Suprapubic skin (tissue), 4 donors: ENCODE measurements at regions not wholly inside any gene's neighbourhood (a gene's known extent, or its start where the extent isn't known, plus 50 kb on each side); places are given as distances from the start of the nearest gene placed in this dataset.

Experiments used
- EP300 ChIP-seq: sonication (generic); formaldehyde crosslinking; IDR thresholded peaks from one replicate; pipeline ENCODE4 v1.6.1; 2017; ENCODE audit warnings: antibody characterized with exemption
- POLR2A ChIP-seq, 2 donors: fragments of 450-650 bp; IDR thresholded peaks; one replicate each; pipeline ENCODE4 v1.6.1; 2017; ENCODE audit warnings: antibody characterized with exemption in 2 of 2, mild to moderate bottlenecking in 2 of 2, moderate library complexity in 2 of 2
- POLR2AphosphoS5 ChIP-seq, 3 donors: sonication (generic); formaldehyde crosslinking; IDR thresholded peaks; one replicate each; pipeline ENCODE4 v1.6.1; 2017; ENCODE audit warnings: antibody characterized with exemption in 3 of 3
- TF ChIP-seq, protein P1 (sequence below), 2 donors: fragments of 200-600 bp in 1 of 2; fragments of 450-650 bp in 1 of 2; sonication (generic) in 1 of 2; IDR thresholded peaks; one replicate each; pipeline ENCODE4 v1.5.1; 2016 to 2019; ENCODE audit warnings: antibody characterized with exemption in 2 of 2, mild to moderate bottlenecking in 1 of 2, moderate library complexity in 1 of 2

- TF ChIP-seq, protein P1, sequence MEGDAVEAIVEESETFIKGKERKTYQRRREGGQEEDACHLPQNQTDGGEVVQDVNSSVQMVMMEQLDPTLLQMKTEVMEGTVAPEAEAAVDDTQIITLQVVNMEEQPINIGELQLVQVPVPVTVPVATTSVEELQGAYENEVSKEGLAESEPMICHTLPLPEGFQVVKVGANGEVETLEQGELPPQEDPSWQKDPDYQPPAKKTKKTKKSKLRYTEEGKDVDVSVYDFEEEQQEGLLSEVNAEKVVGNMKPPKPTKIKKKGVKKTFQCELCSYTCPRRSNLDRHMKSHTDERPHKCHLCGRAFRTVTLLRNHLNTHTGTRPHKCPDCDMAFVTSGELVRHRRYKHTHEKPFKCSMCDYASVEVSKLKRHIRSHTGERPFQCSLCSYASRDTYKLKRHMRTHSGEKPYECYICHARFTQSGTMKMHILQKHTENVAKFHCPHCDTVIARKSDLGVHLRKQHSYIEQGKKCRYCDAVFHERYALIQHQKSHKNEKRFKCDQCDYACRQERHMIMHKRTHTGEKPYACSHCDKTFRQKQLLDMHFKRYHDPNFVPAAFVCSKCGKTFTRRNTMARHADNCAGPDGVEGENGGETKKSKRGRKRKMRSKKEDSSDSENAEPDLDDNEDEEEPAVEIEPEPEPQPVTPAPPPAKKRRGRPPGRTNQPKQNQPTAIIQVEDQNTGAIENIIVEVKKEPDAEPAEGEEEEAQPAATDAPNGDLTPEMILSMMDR (IDR thresholded peaks at IDR 0.05): no peak
- TF ChIP-seq POLR2AphosphoS5 (IDR thresholded peaks at IDR 0.05): no peak
- TF ChIP-seq POLR2A (IDR thresholded peaks at IDR 0.05): no peak
- TF ChIP-seq EP300: no peak
Measured at GRCh38 chr16:26261621-26262020, 569.9 kb downstream of the HS3ST4 start.
